GM12801 (cell line): ENCODE measurements at regions not wholly inside any gene's neighbourhood (a gene's known extent, or its start where the extent isn't known, plus 50 kb on each side); places are given as distances from the start of the nearest gene placed in this dataset.

Experiments
- CTCF ChIP-seq: IDR thresholded peaks from one replicate; pipeline ENCODE4 v1.5.1; 2011; ENCODE audit warnings: control low read depth; ENCODE audit not compliant: insufficient read length; ENCODE audit errors: extremely low read depth

GRCh38 chr16:51665436-51665998 lies 514.4 kb upstream of the SALL1 start:
- TF ChIP-seq CTCF: no peak

GRCh38 chr16:51658531-51658930 lies 507.5 kb upstream of the SALL1 start:
- TF ChIP-seq CTCF: no peak

GRCh38 chr16:51657848-51658247 lies 506.8 kb upstream of the SALL1 start:
- TF ChIP-seq CTCF: no peak

GRCh38 chr16:51655249-51655648 lies 504.2 kb upstream of the SALL1 start:
- no peak for TF ChIP-seq CTCF

- no peak for TF ChIP-seq CTCF
These were observed 500.0 kb upstream of the SALL1 start for GRCh38 chr16:51651061-51651466.

- no peak for TF ChIP-seq CTCF
These were observed 498.6 kb upstream of the SALL1 start for GRCh38 chr16:51649631-51650030.

GRCh38 chr16:51648526-51648925 lies 497.5 kb upstream of the SALL1 start:
- no peak for TF ChIP-seq CTCF

GRCh38 chr16:51641191-51641765 lies 490.2 kb upstream of the SALL1 start:
- TF ChIP-seq CTCF: no peak
